Spinal cord (tissue), 9 donors: ENCODE measurements at regions not wholly inside any gene's neighbourhood (a gene's known extent, or its start where the extent isn't known, plus 50 kb on each side); places are given as distances from the start of the nearest gene placed in this dataset.
A peak's percentile ranks its signal among the peaks of the same experiment; 100 is the strongest.

Experiments used
- DNase-seq, 6 donors: peaks; one replicate each; pipeline versions ENCODE4 v3.0.0 to v3.0.0-alpha.2; 2013 to 2015; ENCODE audit warnings: low spot score in 6 of 6, low read depth in 4 of 6
- H3K27ac ChIP-seq: one replicate; pipeline ENCODE4 v1.5.1; 2013; ENCODE audit warnings: low read depth, low read length, control low read depth
- H3K27me3 ChIP-seq: one replicate; pipeline ENCODE4 v1.6.1; 2013; ENCODE audit warnings: low read length; ENCODE audit not compliant: control insufficient read depth, insufficient read depth
- H3K36me3 ChIP-seq: one replicate; pipeline ENCODE4 v1.6.1; 2013; ENCODE audit warnings: low read length; ENCODE audit not compliant: control insufficient read depth, insufficient read depth
- H3K4me1 ChIP-seq: one replicate; pipeline ENCODE4 v1.6.1; 2013; ENCODE audit warnings: low read length; ENCODE audit not compliant: control insufficient read depth, insufficient read depth
- H3K4me3 ChIP-seq: one replicate; pipeline ENCODE4 v1.5.1; 2013; ENCODE audit warnings: low read depth, low read length, control low read depth
- H3K9me3 ChIP-seq: one replicate; pipeline ENCODE4 v1.6.1; 2013; ENCODE audit warnings: low read length; ENCODE audit not compliant: control insufficient read depth, insufficient read depth
- WGBS: methylation state at CpG from one replicate; pipeline ENCODE4 v1.1.5; 2013; ENCODE audit warnings: missing lambda C conversion rate; ENCODE audit not compliant: insufficient coverage; 5-methylcytosine and 5-hydroxymethylcytosine counted together
- donor health status: healthy.

- H3K4me3 ChIP-seq: no peak overlapping the region
- no peaks in the 10 kb centered on the region for H3K36me3 ChIP-seq
- no peak for DNase-seq
- no peak overlapping the region for H3K27ac ChIP-seq
- WGBS: no CpG with 5 or more reads among the region's 2 CpGs
- no peaks in the 10 kb centered on the region for H3K4me1 ChIP-seq
- no peaks in the 10 kb centered on the region for H3K27me3 ChIP-seq
- H3K9me3 ChIP-seq: no peaks in the 10 kb centered on the region
Observed at GRCh38 chr7:72524037-72524436, 111.9 kb upstream of the CALN1 start.

- Histone ChIP-seq H3K9me3 (no peaks in the 10 kb centered on the region), H3K27me3 (peaks cover 5% of the 10 kb centered on the region), H3K36me3 (no peaks in the 10 kb centered on the region), H3K4me3 (no peak overlapping the region), H3K4me1 (no peaks in the 10 kb centered on the region), H3K27ac (no peak overlapping the region)
- 50% methylated on average over 7 of the region's 10 CpGs for WGBS
- peak in 1 of 6 donors; percentile 71 for DNase-seq
Observed at GRCh38 chr7:72504061-72504706, 92.0 kb upstream of the CALN1 start.

GRCh38 chr7:72503644-72504043 lies 91.5 kb upstream of the CALN1 start:
- H3K4me1 ChIP-seq: no peaks in the 10 kb centered on the region
- peaks cover 5% of the 10 kb centered on the region for H3K27me3 ChIP-seq
- H3K4me3 ChIP-seq: no peak overlapping the region
- DNase-seq: peak in 1 of 6 donors; percentile 54
- no peaks in the 10 kb centered on the region for H3K36me3 ChIP-seq
- no peak overlapping the region for H3K27ac ChIP-seq
- no peaks in the 10 kb centered on the region for H3K9me3 ChIP-seq
- 39% methylated on average over 5 of the region's 8 CpGs for WGBS

- 100% methylated on average over 1 of the region's 2 CpGs for WGBS
- no peak for DNase-seq
Observed at GRCh38 chr7:72494807-72495206, 82.7 kb upstream of the CALN1 start.

GRCh38 chr7:72493850-72494661 lies 81.9 kb upstream of the CALN1 start:
- Histone ChIP-seq H3K27ac (no peak overlapping the region), H3K27me3 (no peaks in the 10 kb centered on the region), H3K4me1 (no peaks in the 10 kb centered on the region), H3K4me3 (no peak overlapping the region), H3K9me3 (peaks cover 6% of the 10 kb centered on the region), H3K36me3 (no peaks in the 10 kb centered on the region)
- DNase-seq: peak in 5 of 6 donors; percentile 39 to 86 (median 48)
- 45% methylated on average over 13 of the region's 17 CpGs for WGBS

More at GRCh38 chr7:72494807-72495206, 82.7 kb upstream of the CALN1 start:
- no peaks in the 10 kb centered on the region for H3K4me1 ChIP-seq
- no peak overlapping the region for H3K27ac ChIP-seq
- no peak overlapping the region for H3K4me3 ChIP-seq
- no peaks in the 10 kb centered on the region for H3K36me3 ChIP-seq
- no peaks in the 10 kb centered on the region for H3K27me3 ChIP-seq
- H3K9me3 ChIP-seq: peaks cover 6% of the 10 kb centered on the region

DNA sequence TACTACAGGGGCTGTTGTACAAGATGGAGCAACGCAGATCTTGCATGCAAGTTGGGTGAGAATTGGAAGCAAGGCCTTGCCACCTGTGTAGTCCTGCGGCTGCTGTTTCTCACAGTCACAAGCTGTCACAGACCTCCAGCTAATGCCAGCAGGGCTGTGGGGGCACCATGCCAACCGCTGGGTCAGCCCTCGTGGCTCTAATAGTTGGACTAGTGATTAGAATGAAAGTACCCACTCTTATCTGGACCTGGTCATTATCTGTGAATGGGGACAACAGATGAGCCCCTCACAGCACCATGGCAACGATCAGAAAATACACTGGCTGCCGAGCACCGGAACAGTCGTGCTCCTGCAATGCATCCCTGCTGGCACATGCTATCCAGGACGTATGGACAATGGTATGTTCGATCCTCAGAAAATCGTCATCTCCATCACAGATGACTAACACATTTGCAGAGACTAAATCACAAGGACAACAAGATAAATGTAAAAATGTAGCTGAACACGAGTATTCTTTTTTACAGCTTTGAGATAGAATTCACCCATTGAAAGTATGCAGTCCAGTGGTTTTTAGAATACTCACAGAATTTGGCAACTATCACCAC lies 80.4 kb upstream of the CALN1 start:
- Histone ChIP-seq H3K4me1 (no peaks in the 10 kb centered on the region), H3K27me3 (no peaks in the 10 kb centered on the region), H3K36me3 (no peaks in the 10 kb centered on the region), H3K4me3 (no peak overlapping the region), H3K27ac (no peak overlapping the region), H3K9me3 (no peaks in the 10 kb centered on the region)
- DNase-seq: peak in 3 of 6 donors; percentile 7 to 65 (median 16)
- WGBS: 22% methylated on average over 7 of the region's 12 CpGs

DNA sequence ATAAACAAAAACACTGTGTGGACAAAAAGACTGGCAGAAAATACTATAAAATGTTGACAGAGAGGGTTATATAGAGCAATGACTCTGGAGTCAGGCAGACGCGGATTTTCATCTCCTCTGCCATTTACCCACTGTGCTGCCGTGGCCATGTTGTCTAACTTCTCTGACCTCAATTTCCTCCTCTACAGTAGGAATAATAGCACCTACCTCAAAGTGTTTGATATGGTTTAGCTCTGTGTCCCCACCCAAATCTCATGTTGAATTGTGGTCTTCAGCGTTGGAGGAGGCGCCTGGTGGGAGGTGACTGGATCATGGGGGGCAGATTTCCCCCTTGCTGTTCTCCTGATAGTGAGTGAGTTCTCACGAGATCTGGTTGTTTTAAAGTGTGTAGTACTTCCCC lies 78.2 kb upstream of the CALN1 start:
- no peaks in the 10 kb centered on the region for H3K4me1 ChIP-seq
- no peak overlapping the region for H3K4me3 ChIP-seq
- no peak overlapping the region for H3K27ac ChIP-seq
- WGBS: no CpG with 5 or more reads among the region's 6 CpGs
- no peak for DNase-seq
- H3K27me3 ChIP-seq: no peaks in the 10 kb centered on the region
- no peaks in the 10 kb centered on the region for H3K36me3 ChIP-seq
- H3K9me3 ChIP-seq: no peaks in the 10 kb centered on the region

- Histone ChIP-seq H3K9me3 (no peaks in the 10 kb centered on the region), H3K36me3 (no peaks in the 10 kb centered on the region), H3K4me3 (no peak overlapping the region), H3K27ac (no peak overlapping the region), H3K27me3 (no peaks in the 10 kb centered on the region), H3K4me1 (no peaks in the 10 kb centered on the region)
- no CpG with 5 or more reads among the region's 1 CpG for WGBS
- DNase-seq: no peak
Observed at GRCh38 chr7:72481934-72482333, 69.8 kb upstream of the CALN1 start.

DNA sequence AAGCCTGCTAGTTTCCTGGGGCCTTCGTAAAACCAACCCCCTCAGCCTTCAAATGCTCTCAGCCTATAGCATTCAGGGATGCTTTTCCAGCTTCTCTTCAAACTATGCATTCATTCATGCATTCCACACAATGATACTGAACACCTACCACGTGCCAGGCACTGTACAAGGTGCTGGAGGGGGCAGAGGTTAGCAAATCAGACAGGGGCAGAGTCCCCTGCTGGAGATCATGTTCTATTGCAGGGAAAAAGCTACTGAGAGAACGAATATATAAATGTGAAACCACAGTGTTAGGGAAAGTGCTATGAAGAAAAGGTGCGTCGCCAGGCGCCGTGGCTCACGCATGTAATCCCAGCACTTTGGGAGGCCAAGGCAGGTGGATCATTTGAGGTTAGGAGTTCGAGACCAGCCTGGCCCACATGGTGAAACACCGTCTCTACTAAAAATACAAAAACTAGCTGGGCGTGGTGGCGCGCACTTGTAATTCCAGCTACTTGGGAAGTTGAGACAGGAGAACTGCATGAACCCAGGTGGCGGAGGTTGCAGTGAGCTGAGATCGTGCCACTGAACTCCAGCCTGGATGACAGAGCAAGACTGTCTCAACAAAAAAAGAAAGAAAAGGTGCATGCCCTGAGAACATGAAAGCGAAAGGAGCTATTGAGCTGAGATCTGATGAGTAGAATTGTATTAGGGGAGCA lies 64.6 kb upstream of the CALN1 start:
- DNase-seq: no peak
- Histone ChIP-seq H3K9me3 (no peaks in the 10 kb centered on the region), H3K4me1 (no peaks in the 10 kb centered on the region), H3K27ac (no peak overlapping the region), H3K36me3 (no peaks in the 10 kb centered on the region), H3K4me3 (no peak overlapping the region), H3K27me3 (no peaks in the 10 kb centered on the region)
- 95% methylated on average over 12 of the region's 16 CpGs for WGBS
